ENCODE measurements at regions not wholly inside any gene's neighbourhood (a gene's known extent, or its start where the extent isn't known, plus 50 kb on each side); places are given as distances from the start of the nearest gene placed in this dataset.

DNA sequence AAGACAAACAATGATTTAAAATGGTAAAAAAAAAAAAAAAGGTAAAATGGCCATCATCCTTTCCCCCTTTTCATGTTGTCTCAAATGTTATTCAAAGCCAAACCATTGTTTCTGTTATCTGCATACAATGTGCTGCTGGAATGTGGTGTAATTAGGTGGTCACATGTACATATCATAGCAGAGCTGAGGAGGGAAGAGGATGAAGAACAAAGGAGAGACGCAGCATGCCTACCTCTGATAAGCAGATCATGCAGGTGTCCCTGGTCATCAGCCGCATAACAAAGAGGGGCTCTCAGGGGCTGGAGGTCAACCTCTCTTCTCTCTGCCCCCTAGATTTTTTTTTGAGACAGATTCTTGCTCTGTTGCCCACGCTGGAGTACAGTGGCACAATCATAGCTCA is 141.0 kb downstream of the CARTPT start:
- TF ChIP-seq POLR2A (IDR thresholded peaks at IDR 0.05; ENCODE audit: low read depth) (no peak), EP300 (IDR thresholded peaks at IDR 0.05) (no peak)
- TF ChIP-seq, protein P1, sequence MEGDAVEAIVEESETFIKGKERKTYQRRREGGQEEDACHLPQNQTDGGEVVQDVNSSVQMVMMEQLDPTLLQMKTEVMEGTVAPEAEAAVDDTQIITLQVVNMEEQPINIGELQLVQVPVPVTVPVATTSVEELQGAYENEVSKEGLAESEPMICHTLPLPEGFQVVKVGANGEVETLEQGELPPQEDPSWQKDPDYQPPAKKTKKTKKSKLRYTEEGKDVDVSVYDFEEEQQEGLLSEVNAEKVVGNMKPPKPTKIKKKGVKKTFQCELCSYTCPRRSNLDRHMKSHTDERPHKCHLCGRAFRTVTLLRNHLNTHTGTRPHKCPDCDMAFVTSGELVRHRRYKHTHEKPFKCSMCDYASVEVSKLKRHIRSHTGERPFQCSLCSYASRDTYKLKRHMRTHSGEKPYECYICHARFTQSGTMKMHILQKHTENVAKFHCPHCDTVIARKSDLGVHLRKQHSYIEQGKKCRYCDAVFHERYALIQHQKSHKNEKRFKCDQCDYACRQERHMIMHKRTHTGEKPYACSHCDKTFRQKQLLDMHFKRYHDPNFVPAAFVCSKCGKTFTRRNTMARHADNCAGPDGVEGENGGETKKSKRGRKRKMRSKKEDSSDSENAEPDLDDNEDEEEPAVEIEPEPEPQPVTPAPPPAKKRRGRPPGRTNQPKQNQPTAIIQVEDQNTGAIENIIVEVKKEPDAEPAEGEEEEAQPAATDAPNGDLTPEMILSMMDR (IDR thresholded peaks at IDR 0.05), result no peak
- Histone ChIP-seq H3K9me3 (peaks cover 0 to 24% (median 12%) of the 10 kb centered on the region in 4 donors), H3K4me3 (no peak overlapping the region), H3K27me3 (no peaks in the 10 kb centered on the region), H3K4me1 (peaks cover 2 to 18% (median 15%) of the 10 kb centered on the region in 4 donors), H3K27ac (replicated peaks in 1 of 4) (no peak overlapping the region), H3K36me3 (no peaks in the 10 kb centered on the region)
- no peak for DNase-seq (ENCODE audit: extremely low spot score)
- 78% methylated on average over 3 of the region's 3 CpGs for WGBS
- intact Hi-C loops (cut with DNase I), result no loop called here

DNA sequence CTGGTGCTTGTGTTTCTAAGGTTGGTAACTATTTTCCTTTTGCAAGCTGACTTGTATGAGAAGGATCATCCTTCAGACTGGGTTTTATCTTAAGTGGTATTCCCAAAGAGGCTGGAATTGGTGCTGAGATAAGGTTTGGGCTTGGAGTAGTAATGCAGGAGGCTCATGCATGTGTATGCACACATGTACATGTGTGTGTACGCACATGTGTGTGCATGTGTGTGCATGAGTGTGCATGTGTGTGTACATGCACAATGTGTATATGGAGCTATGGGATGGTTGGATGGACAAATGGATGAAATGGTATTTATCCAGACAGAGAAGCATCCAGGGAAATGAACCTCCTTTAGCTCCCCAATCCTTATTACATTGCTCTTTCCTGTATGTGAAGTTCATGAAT is 142.6 kb downstream of the CARTPT start:
- WGBS, result 67% methylated on average over 1 of the region's 1 CpG
- Histone ChIP-seq H3K27ac (replicated peaks in 1 of 4) (no peak overlapping the region), H3K27me3 (no peaks in the 10 kb centered on the region), H3K4me1 (peaks cover 4 to 32% (median 27%) of the 10 kb centered on the region in 4 donors), H3K36me3 (no peaks in the 10 kb centered on the region), H3K4me3 (no peak overlapping the region), H3K9me3 (peaks cover 0 to 9% (median 2%) of the 10 kb centered on the region in 4 donors)
- TF ChIP-seq EP300 (IDR thresholded peaks at IDR 0.05) (no peak), POLR2AphosphoS5 (IDR thresholded peaks at IDR 0.05) (no peak), POLR2A (IDR thresholded peaks at IDR 0.05; ENCODE audit: low read depth) (no peak)
- TF ChIP-seq, protein P1 (IDR thresholded peaks at IDR 0.05), result no peak
- intact Hi-C loops (cut with DNase I), result no loop called here
- no peak for DNase-seq (ENCODE audit: extremely low spot score)

DNA sequence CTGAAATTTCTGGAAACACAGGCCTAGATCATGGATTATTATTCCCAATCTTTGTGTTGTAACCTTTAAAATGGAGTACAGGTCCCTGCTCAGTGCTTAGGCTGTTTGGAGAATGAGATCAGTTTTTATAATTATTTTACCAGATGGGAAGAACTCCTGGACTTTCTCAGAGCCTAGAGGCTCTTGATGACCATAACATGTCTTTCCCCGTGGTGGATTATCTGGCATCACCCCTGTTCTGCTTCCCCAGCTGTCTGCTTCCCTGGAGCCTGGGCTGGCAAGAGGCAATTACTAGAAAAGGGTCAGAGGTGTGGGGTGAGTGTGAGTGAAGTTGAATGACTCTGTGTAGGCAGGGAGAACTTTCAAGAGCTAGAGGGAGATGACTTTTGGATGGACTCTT is 143.0 kb downstream of the CARTPT start:
- no peak overlapping the region for H3K4me3 ChIP-seq
- TF ChIP-seq POLR2AphosphoS5 (IDR thresholded peaks at IDR 0.05) (no peak), EP300 (IDR thresholded peaks at IDR 0.05) (no peak), POLR2A (IDR thresholded peaks at IDR 0.05; ENCODE audit: low read depth) (no peak)
- TF ChIP-seq, protein P1 (IDR thresholded peaks at IDR 0.05), result no peak
- WGBS, result 29% methylated on average over 1 of the region's 1 CpG

DNA sequence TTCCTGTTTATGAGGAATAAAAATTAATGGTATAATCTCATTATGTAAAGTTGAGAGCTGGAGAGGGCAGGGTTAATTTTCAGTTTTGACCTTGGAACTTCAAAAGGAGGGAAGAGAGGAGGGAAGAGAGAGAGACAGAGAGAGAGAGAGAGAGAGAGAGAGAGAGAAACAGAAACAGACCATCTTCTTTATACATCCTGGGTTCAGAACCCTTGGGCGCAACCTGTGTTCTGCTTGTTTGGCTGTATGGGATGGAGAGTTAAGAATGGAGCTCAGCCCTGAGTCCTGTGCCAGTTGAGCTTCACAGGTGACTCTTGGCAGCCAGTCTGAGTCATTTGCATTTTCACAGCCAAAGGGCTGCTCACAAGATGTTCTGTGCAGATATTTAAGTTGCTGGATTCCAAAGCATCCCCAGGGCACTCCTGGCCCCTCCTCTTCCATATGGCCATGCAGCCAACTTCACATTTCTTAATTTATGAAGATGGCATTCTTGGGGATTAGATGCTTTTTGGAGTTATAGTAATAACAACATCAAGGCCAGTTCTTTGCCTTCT is 143.5 kb downstream of the CARTPT start:
- H3K36me3 ChIP-seq, result no peaks in the 10 kb centered on the region
- WGBS, result 45% methylated on average over 1 of the region's 1 CpG
- H3K4me1 ChIP-seq, result peaks cover 4 to 32% (median 27%) of the 10 kb centered on the region in 4 donors
- intact Hi-C loops (cut with DNase I), result no loop called here
- H3K9me3 ChIP-seq, result peaks cover 0 to 9% (median 2%) of the 10 kb centered on the region in 4 donors
- no peaks in the 10 kb centered on the region for H3K27me3 ChIP-seq
- H3K27ac ChIP-seq (replicated peaks in 1 of 4), result no peak overlapping the region
- H3K4me3 ChIP-seq, result no peak overlapping the region
- TF ChIP-seq, protein P1 (IDR thresholded peaks at IDR 0.05), result no peak
- TF ChIP-seq POLR2AphosphoS5 (IDR thresholded peaks at IDR 0.05), result no peak
- no peak for TF ChIP-seq POLR2A (IDR thresholded peaks at IDR 0.05; ENCODE audit: low read depth)
- TF ChIP-seq EP300 (IDR thresholded peaks at IDR 0.05), result no peak
- DNase-seq (ENCODE audit: extremely low spot score), result no peak

More for the DNA sequence above, 143.0 kb downstream of the CARTPT start:
- DNase-seq (ENCODE audit: extremely low spot score), result no peak
- no peak overlapping the region for H3K27ac ChIP-seq (replicated peaks in 1 of 4)
- no peaks in the 10 kb centered on the region for H3K27me3 ChIP-seq
- peaks cover 0 to 9% (median 2%) of the 10 kb centered on the region in 4 donors for H3K9me3 ChIP-seq
- H3K4me1 ChIP-seq, result peaks cover 4 to 32% (median 27%) of the 10 kb centered on the region in 4 donors
- no peaks in the 10 kb centered on the region for H3K36me3 ChIP-seq
- intact Hi-C loops (cut with DNase I), result no loop called here

All from esophagus muscularis mucosa (tissue), 4 donors.